Smooth muscle cell (in vitro differentiated cells): ENCODE measurements at regions not wholly inside any gene's neighbourhood (a gene's known extent, or its start where the extent isn't known, plus 50 kb on each side); places are given as distances from the start of the nearest gene placed in this dataset.

Experiments used
- DNase-seq: peaks from one replicate; lab custom pipeline; 2025; ENCODE audit not compliant: unreplicated experiment; lab: John Stamatoyannopoulos, UW
- H2AFZ ChIP-seq: fragments of 200-600 bp; sonication (generic); 2 replicates; pipeline ENCODE4 v1.6.0; 2016; ENCODE audit warnings: antibody characterized with exemption, low read depth, mild to moderate bottlenecking
- H3F3A ChIP-seq: fragments of 200-600 bp; sonication (generic); 2 replicates; pipeline ENCODE4 v1.6.0; 2017; ENCODE audit warnings: antibody characterized with exemption, low read depth
- H3K27ac ChIP-seq: fragments of 200-600 bp; sonication (generic); 2 replicates; pipeline ENCODE4 v1.5.1; 2016; ENCODE audit warnings: low read depth, mild to moderate bottlenecking
- H3K27me3 ChIP-seq: fragments of 200-600 bp; sonication (generic); 2 replicates; pipeline ENCODE4 v1.6.1; 2016; ENCODE audit warnings: low read depth, mild to moderate bottlenecking
- H3K36me3 ChIP-seq: fragments of 200-600 bp; sonication (generic); 2 replicates; pipeline ENCODE4 v1.5.1; 2016; ENCODE audit warnings: low read depth
- H3K4me1 ChIP-seq: fragments of 200-600 bp; sonication (generic); 2 replicates; pipeline ENCODE4 v1.5.1; 2016; ENCODE audit warnings: low read depth
- H3K4me2 ChIP-seq: fragments of 200-600 bp; sonication (generic); 2 replicates; pipeline ENCODE4 v1.6.0; 2016; ENCODE audit warnings: mild to moderate bottlenecking
- H3K4me3 ChIP-seq: fragments of 200-600 bp; sonication (generic); 2 replicates; pipeline ENCODE4 v1.5.1; 2016; ENCODE audit warnings: mild to moderate bottlenecking
- H3K79me2 ChIP-seq: fragments of 200-600 bp; sonication (generic); 2 replicates; pipeline ENCODE4 v1.6.0; 2016; ENCODE audit warnings: low read depth, mild to moderate bottlenecking
- H3K9ac ChIP-seq: fragments of 200-600 bp; sonication (generic); 2 replicates; pipeline ENCODE4 v1.6.0; 2016; ENCODE audit warnings: low read depth
- H3K9me3 ChIP-seq: fragments of 200-600 bp; sonication (generic); replicated peaks from 2 replicates; pipeline ENCODE4 v1.5.1; 2016; ENCODE audit warnings: low read depth
- H4K20me1 ChIP-seq: fragments of 200-600 bp; sonication (generic); 2 replicates; pipeline ENCODE4 v1.6.0; 2016; ENCODE audit warnings: low read depth
- CTCF ChIP-seq: fragments of 200-600 bp; sonication (generic); IDR thresholded peaks from 2 replicates; pipeline ENCODE4 v1.5.1; 2017; ENCODE audit warnings: borderline replicate concordance, mild to moderate bottlenecking, antibody characterized with exemption; ENCODE audit not compliant: insufficient read depth, poor library complexity, severe bottlenecking
- WGBS: methylation state at CpG from one replicate; pipeline ENCODE4 v1.1.7; 2016; ENCODE audit warnings: low lambda C conversion rate; 5-methylcytosine and 5-hydroxymethylcytosine counted together

- no peak for DNase-seq
- Histone ChIP-seq H3K9me3 (no peaks in the 10 kb centered on the region), H3K79me2 (no peaks in the 10 kb centered on the region), H2AFZ (no peak overlapping the region), H3K9ac (no peak overlapping the region), H3K27ac (no peak overlapping the region), H3K4me2 (no peak overlapping the region), H3K27me3 (no peaks in the 10 kb centered on the region), H3K4me1 (no peaks in the 10 kb centered on the region), H3K36me3 (no peaks in the 10 kb centered on the region), H3F3A (no peaks in the 10 kb centered on the region), H4K20me1 (no peaks in the 10 kb centered on the region), H3K4me3 (no peak overlapping the region)
- no peak for TF ChIP-seq CTCF
- 85% methylated on average over 7 of the region's 7 CpGs for WGBS
Observed at GRCh38 chr1:239436286-239436685, 49.9 kb downstream of the CHRM3 start.

- no peak for TF ChIP-seq CTCF
- H3F3A ChIP-seq = no peaks in the 10 kb centered on the region
- no peaks in the 10 kb centered on the region for H4K20me1 ChIP-seq
- no peaks in the 10 kb centered on the region for H3K9me3 ChIP-seq
- no peak overlapping the region for H3K4me3 ChIP-seq
- no peak overlapping the region for H3K4me2 ChIP-seq
- H3K9ac ChIP-seq = no peak overlapping the region
- H3K27ac ChIP-seq = no peak overlapping the region
- no peak for DNase-seq
- no peak overlapping the region for H2AFZ ChIP-seq
- H3K36me3 ChIP-seq = no peaks in the 10 kb centered on the region
- no peaks in the 10 kb centered on the region for H3K27me3 ChIP-seq
- H3K4me1 ChIP-seq = no peaks in the 10 kb centered on the region
- H3K79me2 ChIP-seq = no peaks in the 10 kb centered on the region
Observed at GRCh38 chr1:239437822-239438221, 51.5 kb downstream of the CHRM3 start.

GRCh38 chr1:239438891-239439290 is 52.5 kb downstream of the CHRM3 start:
- WGBS = 84% methylated on average over 1 of the region's 1 CpG
- Histone ChIP-seq H3K4me3 (no peak overlapping the region), H3K27me3 (no peaks in the 10 kb centered on the region), H3K9ac (no peak overlapping the region), H3K9me3 (no peaks in the 10 kb centered on the region), H3F3A (no peaks in the 10 kb centered on the region), H3K27ac (no peak overlapping the region), H3K4me2 (no peak overlapping the region), H3K4me1 (no peaks in the 10 kb centered on the region), H3K36me3 (no peaks in the 10 kb centered on the region), H3K79me2 (no peaks in the 10 kb centered on the region), H4K20me1 (no peaks in the 10 kb centered on the region), H2AFZ (no peak overlapping the region)
- no peak for DNase-seq
- no peak for TF ChIP-seq CTCF

- H3K4me3 ChIP-seq = no peak overlapping the region
- DNase-seq = no peak
- no peaks in the 10 kb centered on the region for H4K20me1 ChIP-seq
- H3K27ac ChIP-seq = no peak overlapping the region
- 82% methylated on average over 5 of the region's 5 CpGs for WGBS
- no peak for TF ChIP-seq CTCF
- H3K4me1 ChIP-seq = no peaks in the 10 kb centered on the region
- H3K79me2 ChIP-seq = no peaks in the 10 kb centered on the region
- no peaks in the 10 kb centered on the region for H3K27me3 ChIP-seq
- no peaks in the 10 kb centered on the region for H3F3A ChIP-seq
- H2AFZ ChIP-seq = no peak overlapping the region
- H3K9ac ChIP-seq = no peak overlapping the region
- H3K9me3 ChIP-seq = no peaks in the 10 kb centered on the region
- H3K4me2 ChIP-seq = no peak overlapping the region
- H3K36me3 ChIP-seq = no peaks in the 10 kb centered on the region
Observed at GRCh38 chr1:239443361-239443760, 57.0 kb downstream of the CHRM3 start.
